HFFc6 (cell line): ENCODE measurements at regions not wholly inside any gene's neighbourhood (a gene's known extent, or its start where the extent isn't known, plus 50 kb on each side); places are given as distances from the start of the nearest gene placed in this dataset.

Experiments used
- DNase-seq: peaks from one replicate; pipeline ENCODE4 v3.0.0-alpha.2; 2018
- H3K27ac Mint-ChIP-seq: 2 replicates; pipeline ENCODE4 v1.8.0; 2020; ENCODE audit warnings: mild to moderate bottlenecking, mixed read lengths
- H3K27me3 Mint-ChIP-seq: 2 replicates; pipeline ENCODE4 v1.8.0; 2021; ENCODE audit warnings: mild to moderate bottlenecking, moderate library complexity, mixed read lengths; ENCODE audit not compliant: insufficient read depth
- H3K36me3 Mint-ChIP-seq: 2 replicates; pipeline ENCODE4 v1.8.0; 2021; ENCODE audit warnings: low read depth, mixed read lengths
- H3K4me1 Mint-ChIP-seq: 2 replicates; pipeline ENCODE4 v1.8.0; 2020; ENCODE audit warnings: low read depth, mixed read lengths
- H3K4me3 Mint-ChIP-seq: 2 replicates; pipeline ENCODE4 v1.8.0; 2020; ENCODE audit warnings: mild to moderate bottlenecking, moderate library complexity, mixed read lengths
- H3K9me3 Mint-ChIP-seq: 2 replicates; pipeline ENCODE4 v1.8.0; 2020; ENCODE audit warnings: mild to moderate bottlenecking, mixed read lengths
- TF ChIP-seq, protein P1 (sequence below): fragments of 200-600 bp; sonication (generic); IDR thresholded peaks from 2 replicates; pipeline ENCODE4 v1.5.0; 2021; ENCODE audit warnings: antibody characterized with exemption, mild to moderate bottlenecking

DNA sequence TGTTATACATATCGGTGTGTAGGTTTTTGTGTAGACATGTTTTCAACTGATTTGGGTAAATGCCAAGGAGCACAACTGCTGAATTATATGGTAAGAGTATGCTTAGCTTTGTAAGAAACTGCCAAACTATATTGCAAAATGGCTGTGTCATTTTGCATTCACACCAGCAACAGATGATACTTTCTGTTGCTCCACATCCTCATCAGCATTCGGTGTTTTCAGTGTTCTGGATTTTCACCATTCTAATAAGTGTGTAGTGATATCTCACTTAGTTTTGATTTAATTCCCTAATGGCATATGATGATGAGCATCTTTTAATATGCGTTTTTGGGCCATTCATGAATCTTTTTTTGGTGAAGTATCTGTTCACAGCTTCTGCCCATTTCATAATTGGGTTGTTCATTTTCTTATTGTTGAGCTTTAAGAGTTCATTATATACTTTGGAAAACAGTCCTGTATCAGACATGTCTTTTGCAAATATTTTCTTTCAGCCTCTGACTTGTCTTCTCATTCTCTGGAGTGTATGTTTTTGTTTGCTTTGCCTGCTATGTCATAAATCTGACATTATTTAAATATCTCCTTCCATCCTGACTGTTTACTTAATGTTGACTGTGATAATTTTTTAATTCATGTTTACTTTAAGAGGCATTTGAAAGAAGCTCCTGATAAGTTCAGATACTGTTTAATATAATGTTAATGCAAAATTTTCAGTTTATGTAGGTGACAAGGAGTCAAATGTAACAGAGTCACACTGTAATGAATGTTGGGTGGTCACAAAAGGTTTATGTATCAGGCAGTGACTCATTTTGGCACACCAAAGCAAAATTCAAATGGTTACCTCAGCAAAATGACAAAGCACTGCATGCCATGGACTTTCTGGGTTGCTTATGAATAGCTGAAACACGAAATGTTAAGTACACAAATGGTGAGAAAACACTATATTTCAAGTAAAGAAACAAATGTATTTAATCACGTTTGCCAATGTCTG, 181.1 kb upstream of the DAB2 start:
- H3K27ac Mint-ChIP-seq, result no peak overlapping the region
- peaks cover 5% of the 10 kb centered on the region; the same call in 1 of the 2 replicates for H3K4me1 Mint-ChIP-seq
- H3K36me3 Mint-ChIP-seq, result no peaks in the 10 kb centered on the region
- H3K4me3 Mint-ChIP-seq, result no peak overlapping the region
- TF ChIP-seq, protein P1, sequence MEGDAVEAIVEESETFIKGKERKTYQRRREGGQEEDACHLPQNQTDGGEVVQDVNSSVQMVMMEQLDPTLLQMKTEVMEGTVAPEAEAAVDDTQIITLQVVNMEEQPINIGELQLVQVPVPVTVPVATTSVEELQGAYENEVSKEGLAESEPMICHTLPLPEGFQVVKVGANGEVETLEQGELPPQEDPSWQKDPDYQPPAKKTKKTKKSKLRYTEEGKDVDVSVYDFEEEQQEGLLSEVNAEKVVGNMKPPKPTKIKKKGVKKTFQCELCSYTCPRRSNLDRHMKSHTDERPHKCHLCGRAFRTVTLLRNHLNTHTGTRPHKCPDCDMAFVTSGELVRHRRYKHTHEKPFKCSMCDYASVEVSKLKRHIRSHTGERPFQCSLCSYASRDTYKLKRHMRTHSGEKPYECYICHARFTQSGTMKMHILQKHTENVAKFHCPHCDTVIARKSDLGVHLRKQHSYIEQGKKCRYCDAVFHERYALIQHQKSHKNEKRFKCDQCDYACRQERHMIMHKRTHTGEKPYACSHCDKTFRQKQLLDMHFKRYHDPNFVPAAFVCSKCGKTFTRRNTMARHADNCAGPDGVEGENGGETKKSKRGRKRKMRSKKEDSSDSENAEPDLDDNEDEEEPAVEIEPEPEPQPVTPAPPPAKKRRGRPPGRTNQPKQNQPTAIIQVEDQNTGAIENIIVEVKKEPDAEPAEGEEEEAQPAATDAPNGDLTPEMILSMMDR, result no peak
- H3K27me3 Mint-ChIP-seq, result peaks cover 7% of the 10 kb centered on the region
- DNase-seq, result no peak
- no peaks in the 10 kb centered on the region for H3K9me3 Mint-ChIP-seq

DNA sequence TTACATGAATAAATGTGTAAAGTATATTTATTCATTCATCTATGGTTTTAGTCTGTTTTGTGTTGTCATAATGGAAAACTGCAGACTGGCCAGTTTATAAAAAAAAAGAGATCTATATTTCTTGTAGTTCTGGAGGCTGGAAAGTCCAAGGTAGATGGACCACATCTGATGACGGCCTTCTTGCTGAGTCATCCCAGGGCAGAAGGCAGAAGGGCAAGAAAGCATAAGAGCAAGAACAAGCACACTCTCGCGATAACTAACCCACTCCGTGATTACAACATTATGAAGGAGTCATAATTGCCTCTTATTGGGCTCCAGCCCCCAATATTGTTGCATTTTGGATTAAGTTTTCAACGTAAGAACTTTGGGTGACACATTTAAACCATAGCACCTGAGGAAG, 180.4 kb upstream of the DAB2 start:
- Mint-ChIP-seq H3K4me1 (peaks cover 5% of the 10 kb centered on the region; the same call in 1 of the 2 replicates), H3K36me3 (no peaks in the 10 kb centered on the region), H3K27ac (no peak overlapping the region), H3K9me3 (no peaks in the 10 kb centered on the region), H3K4me3 (no peak overlapping the region), H3K27me3 (peaks cover 7% of the 10 kb centered on the region)
- TF ChIP-seq, protein P1, result no peak
- no peak for DNase-seq

DNA sequence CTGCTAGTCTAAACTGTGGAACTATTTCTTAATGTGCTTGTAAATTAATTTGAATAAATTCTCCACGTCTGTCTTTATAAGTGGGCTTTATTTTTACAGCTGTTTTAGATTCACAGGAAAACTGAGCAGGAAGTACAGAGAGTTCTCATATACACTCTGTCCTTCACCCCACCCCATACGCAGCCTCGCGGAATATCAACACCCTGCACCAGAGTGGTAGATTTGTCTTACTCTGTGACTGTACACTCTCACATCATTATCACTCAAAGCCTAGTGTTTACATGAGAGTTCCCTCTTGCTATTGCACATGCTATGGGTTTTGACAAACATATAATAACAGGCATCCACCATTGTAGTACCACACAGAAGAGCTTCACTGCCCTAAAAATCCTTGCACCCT, 179.7 kb upstream of the DAB2 start:
- Mint-ChIP-seq H3K36me3 (no peaks in the 10 kb centered on the region), H3K4me3 (no peak overlapping the region), H3K9me3 (no peaks in the 10 kb centered on the region), H3K27me3 (peaks cover 7% of the 10 kb centered on the region), H3K4me1 (peaks cover 5% of the 10 kb centered on the region; the same call in 1 of the 2 replicates), H3K27ac (no peak overlapping the region)
- TF ChIP-seq, protein P1, result no peak
- no peak for DNase-seq

DNA sequence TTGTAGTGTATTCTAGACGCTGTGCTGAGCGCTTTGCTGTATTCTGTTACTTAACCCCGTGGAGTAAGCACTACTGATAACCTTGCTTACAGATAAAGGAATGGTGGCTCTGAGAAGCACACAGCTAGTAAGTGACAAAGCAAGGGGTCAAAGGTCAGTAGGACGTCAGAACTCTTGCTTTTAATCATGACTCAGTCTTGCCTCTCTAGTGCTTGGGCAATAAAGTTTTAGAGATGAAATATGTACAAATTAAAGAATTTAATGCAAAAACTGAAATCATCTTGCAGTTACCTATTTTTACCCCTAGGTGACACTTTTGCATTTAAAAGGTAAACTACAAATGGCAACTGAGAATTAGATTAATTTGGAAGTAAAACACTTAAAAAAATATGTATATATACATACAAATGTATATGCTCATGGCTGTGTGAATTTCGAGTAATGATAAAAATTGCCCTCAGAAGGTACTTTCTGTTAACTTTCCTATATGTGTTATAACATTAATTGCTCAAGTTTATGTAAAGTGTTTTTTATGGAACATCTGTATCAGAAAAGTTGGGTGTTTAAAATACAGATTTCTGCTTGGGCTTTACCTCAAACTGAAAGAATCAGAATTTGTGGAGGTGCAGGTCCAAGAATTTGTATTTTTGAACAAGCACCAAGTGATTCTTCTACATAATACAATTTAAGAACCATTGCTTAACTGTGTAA, 175.1 kb upstream of the DAB2 start:
- no peak overlapping the region for H3K27ac Mint-ChIP-seq
- TF ChIP-seq, protein P1, result peak; percentile 81
- H3K36me3 Mint-ChIP-seq, result no peaks in the 10 kb centered on the region
- H3K4me1 Mint-ChIP-seq, result no peaks in the 10 kb centered on the region
- H3K4me3 Mint-ChIP-seq, result no peak overlapping the region
- no peaks in the 10 kb centered on the region for H3K9me3 Mint-ChIP-seq
- peak; percentile 42 for DNase-seq
- peaks cover 18% of the 10 kb centered on the region for H3K27me3 Mint-ChIP-seq

DNA sequence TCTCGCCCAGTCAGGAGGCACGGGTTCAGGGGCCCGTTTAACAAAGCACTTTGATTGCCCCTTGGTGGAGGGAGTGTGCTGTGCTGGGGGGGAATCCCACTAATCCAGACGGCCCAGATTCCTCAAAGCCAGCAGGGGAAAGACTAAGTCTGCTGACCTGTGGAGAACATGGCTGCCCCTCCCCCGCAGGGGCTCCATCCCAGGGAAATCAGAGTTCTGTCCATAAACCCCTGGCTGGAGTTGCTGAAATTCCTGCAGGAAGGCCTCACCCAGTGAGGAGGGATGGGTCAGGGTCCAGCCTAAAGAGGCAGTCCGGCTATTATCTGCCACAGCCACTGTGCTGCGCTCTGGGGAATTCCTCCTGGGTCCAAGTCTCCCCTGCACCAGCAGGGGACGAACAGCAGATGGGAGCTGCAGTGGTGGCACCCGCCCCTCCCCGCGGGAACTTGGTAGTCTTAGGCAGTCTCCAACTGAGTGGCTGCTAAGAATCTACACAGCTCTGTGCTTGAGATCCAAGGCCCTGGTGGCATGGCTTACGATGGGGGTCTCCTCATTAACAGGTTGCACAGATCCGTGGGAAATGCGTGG, 174.0 kb upstream of the DAB2 start:
- Mint-ChIP-seq H3K27ac (no peak overlapping the region), H3K27me3 (peaks cover 18% of the 10 kb centered on the region), H3K36me3 (no peaks in the 10 kb centered on the region), H3K4me3 (no peak overlapping the region), H3K4me1 (no peaks in the 10 kb centered on the region), H3K9me3 (no peaks in the 10 kb centered on the region; the same call in 1 of the 2 replicates)
- TF ChIP-seq, protein P1, result no peak
- no peak for DNase-seq
